HG03039 (cell line): ENCODE measurements at regions not wholly inside any gene's neighbourhood (a gene's known extent, or its start where the extent isn't known, plus 50 kb on each side); places are given as distances from the start of the nearest gene placed in this dataset.

Source experiments
- ATAC-seq: cut with Tn5 transposase; IDR thresholded peaks from one replicate; pipeline ENCODE4 v1.9.1; 2021; ENCODE audit warnings: mild to moderate bottlenecking, moderate library complexity; ENCODE audit not compliant: unreplicated experiment

DNA sequence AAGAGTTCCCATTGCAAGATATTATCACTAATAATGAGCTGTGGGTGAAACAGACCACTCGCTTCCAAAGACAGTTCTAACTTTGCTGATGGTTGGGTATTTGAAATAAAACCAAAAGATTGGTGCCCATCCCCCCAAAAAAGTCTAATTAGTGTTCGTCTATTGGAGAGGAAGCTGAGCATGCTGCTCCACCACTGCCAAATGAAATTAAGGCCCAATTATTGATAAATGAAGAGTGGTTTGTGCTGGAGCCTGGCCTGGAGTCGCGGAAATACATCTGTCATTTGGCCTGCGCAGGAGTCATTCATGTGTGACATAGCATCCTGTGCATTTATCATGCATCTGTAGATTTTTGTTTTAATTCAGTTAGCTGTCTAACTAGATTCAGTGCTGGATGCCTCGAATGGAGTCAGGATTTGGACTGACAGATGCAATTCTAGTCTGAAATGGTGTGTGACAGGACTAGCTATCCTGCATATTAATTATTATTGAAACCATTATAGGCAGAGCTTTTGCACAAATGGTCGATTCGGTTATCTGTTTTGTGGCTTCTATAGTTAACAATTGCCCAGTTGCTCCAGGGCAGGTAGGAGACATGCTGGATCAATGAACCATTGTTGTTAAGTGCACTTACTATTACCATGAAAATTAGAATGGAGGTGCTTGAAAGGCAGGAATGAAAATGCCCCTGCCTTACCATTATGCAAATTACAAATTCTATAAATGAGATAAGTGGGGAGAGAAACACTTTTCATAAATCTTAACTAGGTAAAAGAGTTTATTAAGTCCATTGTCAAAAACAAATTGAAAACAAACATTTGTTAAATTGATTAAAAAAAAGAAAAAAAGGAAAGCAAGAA is 450.4 kb upstream of the TCF4 start:
- no peak for ATAC-seq

DNA sequence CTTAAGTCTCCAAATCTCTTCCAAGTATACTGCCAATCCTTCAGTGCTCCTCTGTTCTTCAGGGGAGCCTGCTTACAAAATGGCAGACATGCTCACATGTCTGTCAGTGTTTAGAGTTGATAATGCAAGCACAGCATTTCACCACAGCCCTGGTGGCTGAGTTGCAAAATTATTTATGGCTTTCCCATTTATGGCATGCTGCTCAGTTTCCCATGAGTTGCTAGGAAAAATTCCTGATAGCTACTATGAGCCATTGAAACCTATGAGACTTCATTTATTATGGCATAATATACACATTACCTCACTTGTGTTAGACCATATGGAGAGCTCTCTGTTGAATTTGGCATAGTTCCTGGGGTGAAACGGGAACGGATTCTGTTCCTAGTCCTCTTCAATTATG is 448.7 kb upstream of the TCF4 start:
- ATAC-seq, result no peak

DNA sequence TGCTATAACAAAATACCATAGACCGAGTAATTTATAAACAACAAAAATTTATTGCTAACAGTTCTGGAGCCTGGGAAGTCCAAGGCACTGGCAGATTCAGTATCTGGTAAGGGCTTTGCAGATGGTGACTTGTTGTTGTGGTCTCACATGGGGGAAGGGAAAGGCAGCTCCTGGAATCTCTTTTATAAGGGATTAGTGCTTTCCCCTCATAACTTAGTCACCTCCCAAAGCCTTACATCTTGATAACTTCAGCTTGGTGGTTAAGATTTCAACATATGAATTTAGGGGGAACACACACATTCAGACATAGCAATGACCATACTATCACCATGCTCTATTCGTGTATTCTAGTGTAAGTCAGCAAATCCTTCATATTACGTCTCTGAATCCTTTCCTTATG is 447.6 kb upstream of the TCF4 start:
- ATAC-seq, result no peak

DNA sequence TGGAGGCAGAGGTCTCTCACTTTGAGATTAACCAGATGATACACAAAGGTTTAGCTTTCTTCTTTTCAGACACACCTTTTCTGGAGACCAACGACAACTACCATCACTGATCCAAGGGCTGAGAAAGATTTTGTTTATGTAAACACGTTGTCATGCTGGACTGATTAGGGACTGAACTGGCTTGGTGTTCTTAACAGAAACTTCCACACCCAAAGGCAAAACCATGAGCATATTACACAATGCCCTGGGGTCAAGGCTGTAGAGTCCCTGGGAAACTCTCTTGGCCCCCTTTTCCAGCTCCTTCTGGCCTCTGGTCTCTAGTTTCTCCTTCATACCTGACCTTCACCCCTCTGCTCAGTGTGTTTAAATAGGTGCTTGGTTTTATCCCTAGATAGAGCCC is 447.0 kb upstream of the TCF4 start:
- no peak for ATAC-seq

DNA sequence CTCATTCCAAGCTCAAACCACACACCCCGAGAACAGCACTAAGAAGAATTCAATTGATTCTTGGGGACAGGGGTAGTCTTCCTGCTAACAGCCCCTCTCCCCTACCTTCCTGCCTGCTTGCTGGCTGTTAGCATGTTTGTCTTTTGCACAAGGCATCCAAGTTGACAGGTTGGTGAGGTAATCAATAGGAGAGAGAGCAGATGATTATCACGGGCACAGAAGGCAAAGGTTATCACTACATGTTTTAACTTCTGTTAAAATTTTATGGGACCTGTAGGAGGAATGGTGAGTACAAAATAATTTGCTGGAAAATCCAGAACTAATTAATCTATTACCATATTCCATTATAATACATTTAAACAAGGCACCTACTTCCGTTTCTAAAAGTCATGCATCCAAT is 442.1 kb upstream of the TCF4 start:
- ATAC-seq, result no peak

DNA sequence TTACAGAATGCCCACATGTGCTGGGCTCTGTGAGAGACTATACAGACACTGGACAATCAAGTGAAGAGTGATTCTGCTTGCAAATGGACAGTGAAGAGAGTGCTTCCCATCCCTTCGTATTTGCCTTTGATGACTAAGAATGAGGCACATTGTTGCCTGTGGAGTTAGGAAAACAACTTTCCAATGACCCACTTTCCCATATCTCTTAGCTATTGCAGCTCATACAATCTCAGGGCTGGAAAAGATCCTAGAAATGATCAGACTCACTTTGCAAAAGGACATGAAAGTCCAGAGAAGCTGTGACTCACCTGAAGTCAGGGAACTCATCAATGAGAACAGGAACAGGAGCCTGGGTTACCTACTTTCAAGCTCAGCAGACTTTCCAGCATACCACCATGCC is 440.5 kb upstream of the TCF4 start:
- ATAC-seq, result no peak

DNA sequence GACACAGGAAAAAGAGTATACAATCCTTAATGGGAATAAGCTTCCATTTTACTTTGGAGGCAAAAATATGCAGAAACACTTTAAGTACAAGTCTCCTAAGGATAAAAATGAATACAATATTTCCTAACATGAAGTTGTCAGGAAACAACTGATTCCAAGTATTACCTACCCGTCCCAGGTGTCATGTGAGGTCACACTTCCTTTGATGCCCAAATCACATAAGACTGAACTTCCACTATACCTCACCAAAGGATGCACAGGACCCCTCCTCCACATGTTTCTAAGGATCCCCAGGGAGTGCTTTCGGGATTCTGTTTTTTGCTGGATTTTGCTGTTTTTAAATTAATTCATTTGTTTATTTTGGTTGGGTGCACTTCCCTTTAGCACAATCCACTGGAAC is 438.5 kb upstream of the TCF4 start:
- ATAC-seq, result no peak

DNA sequence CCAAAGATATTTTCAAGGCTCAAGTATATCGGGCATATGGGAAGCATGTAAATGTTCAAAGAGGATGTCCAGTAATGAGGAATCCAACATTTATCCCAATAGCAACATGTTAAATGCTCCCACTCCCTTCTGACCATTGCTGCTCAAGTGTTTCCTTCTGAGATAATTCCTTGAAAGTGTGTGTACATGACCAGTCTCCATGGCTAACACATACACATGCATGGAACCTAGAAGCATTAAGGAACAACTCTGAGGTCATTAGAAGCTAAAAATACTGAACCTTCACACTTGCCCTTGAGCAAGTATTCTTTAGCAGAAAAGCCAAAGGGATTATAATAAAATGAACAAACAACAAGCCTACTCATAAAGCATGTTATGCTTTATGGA is 433.8 kb upstream of the TCF4 start:
- no peak for ATAC-seq

DNA sequence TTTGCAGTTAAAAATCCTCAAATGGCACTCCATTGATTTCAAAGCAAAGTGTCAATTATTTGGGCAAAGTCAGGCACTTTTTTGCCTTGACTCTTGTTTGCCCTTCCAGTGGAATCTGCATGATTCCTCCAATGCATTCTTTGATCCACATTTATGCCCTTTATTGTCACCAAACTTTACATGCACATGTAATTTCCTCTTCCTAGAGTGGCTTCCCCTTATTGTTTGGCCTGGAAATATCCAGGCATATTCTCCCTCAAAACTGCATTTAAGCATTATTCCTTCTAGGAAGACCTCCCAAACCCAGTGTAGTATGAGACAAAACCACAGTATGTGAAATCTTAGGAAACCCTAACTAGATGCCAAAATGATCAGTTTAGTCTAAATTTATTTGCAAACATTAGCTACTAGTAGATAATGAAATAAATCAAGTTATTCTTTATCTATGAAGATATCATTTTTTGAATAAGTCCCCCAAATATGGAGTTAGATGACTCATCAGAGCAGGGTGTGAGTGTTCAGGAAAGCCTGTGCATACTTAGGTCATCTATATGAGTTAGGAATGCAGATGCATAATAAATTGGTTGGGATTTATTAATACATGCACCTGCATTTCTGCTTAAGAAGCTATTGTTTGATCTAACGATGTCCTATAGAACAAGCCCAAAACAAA is 433.3 kb upstream of the TCF4 start:
- no peak for ATAC-seq

DNA sequence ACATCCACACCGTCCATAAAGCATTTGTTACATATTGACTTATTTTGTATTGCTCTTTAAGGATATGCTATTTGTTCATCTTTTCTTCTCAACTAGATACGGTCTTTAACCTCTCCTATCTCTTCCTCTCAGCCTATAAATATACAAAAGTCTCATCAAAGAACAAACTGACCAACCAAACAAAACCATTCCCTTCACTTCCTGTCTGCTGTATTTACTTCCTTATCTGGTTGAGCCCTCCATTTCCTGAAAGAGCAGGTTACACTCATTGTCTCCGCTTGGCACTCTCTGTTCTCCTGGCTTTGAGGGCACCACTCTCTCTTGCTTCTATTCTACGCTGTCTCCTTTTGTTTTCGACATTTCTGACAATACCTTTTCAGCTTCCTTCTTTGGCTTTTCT is 431.9 kb upstream of the TCF4 start:
- no peak for ATAC-seq

DNA sequence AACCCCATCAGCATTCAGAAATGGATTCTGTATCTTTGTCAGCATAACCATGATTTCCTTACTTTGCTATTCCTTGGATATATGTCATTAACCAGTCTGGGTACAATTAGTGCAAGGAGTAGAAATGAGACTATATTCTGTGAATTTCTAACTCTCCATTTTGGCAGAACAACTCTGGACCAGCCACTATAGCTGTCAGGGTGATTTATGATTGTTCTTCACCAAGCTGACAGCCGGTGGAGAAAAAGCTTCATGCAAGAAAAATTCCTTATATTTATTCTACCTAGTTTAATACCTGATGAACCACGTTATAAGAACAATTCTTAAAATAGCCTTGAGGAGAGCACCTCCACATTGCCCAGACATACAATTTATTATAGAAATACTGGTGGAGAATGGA is 431.2 kb upstream of the TCF4 start:
- ATAC-seq, result no peak

DNA sequence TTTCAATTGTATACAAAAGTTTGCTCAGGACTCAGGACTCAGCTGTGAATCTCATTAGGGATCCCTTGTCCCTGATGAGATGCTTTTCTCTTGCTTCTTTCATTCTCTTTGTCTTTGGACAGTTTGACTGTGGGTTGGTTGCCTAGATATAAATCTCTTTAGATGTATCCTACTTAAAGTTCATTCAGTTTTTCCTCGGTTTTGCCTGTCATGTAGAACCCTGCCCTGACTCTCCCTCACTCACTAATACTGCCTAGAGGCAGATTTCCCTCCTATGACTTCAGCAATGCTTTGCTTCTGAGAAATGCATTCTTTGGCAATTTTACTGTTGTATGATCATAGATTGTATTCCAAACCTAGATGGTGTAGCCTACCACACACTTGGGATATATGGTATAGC is 421.4 kb upstream of the TCF4 start:
- no peak for ATAC-seq

DNA sequence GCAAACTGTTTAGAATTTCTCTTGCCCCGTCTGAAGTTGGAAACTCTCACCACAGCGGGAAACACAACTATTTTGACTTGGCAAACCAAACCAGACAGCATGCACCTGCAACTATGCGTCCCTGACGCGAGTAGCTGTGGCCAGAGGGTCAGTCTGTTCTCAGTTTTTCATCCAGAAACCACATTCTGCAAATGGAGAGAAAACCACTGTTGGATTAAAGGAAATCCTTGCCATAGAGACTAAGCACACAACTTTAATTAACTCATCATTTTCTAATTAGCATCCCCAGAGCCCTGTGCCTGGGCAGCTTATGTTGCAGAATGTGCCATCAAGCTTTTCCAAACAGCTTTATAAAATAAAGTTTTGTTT is 415.7 kb upstream of the TCF4 start:
- ATAC-seq, result no peak

DNA sequence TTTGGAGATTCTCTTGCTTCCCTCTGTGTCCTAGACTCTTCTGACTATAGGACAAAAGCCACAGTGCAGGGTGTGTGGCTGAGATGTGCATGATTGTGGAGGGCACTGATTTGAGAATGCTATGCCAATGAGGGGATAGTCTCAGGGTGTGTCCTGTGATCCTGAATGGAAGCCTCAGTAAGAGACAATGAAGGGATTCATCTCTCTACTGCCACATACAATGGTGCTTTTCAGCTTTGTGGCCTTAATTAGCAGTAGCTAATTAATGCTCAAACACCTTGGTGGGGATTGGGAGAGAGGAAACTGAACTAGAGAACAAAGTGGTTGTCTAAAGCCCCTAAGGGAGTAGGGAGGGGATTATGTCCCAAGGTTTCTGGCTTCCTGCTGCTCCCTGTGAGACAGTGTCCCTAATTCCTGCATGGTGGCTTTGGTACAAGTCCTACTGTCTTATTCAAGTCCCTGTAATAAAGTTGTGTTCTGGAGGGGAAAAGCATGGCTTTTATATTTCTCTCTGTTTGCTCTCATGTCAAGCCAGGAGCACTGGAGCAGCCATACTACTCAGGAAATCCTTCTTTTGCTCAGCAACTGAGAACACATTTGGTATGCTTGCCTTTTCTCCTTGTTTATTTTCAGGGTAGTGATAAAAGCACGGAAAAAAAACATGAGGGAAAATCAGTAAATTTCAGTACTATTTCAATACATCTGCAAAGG is 415.2 kb upstream of the TCF4 start:
- no peak for ATAC-seq

DNA sequence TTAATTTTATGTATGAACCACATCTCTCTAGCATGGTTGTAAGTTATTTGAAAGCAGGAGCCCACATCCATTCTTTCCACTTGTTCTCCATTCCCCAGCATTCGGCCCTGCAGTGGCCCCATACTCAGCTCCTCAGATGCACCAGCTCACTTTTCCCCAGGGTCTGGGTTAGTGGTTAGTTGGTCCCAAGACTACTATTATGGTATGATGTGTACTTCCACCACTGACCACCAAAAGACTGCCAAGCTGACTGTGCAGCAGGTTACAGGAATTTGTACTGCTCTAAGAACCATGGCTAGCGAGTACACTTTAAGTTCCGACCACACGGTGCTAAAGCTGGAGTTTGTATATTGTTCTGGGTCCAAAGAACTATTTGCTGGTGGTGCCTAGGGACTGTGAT is 413.6 kb upstream of the TCF4 start:
- ATAC-seq, result no peak

DNA sequence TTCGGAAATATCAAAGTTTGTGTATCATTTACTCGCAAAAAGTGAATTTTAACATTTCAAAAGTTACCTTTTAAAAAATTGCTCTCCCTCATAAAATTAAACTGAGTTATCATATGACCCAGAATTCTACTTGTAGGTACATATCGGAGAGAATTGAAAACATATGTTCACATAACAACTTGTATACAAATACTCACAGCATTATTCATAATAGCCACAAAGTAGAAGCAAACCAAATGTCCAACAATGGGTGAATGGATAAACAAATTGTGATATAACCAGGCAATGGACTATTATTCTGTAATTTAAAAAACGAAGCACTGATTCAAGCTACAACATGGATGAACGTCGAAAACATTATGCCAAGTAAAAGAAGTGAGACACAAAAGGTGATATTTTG is 412.0 kb upstream of the TCF4 start:
- ATAC-seq, result no peak

DNA sequence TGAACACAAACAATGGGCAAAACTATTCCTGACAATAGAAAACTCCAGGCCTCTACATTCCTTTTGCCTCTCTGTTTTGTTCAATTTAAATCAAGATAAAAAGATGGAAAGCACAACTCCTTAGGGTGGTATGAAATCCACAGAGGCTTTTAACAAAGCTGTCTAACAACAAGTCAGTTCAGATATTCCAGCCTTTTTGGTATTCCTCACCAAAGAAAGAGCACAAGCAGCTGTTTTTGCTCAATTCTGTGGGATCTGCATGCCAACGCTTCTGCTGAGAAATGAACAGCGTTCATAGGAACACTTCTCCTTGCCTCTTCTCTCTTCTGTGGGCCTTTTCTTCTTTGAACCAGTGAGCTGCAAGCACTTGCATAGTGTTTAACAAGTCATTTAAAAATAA is 411.6 kb upstream of the TCF4 start:
- no peak for ATAC-seq

DNA sequence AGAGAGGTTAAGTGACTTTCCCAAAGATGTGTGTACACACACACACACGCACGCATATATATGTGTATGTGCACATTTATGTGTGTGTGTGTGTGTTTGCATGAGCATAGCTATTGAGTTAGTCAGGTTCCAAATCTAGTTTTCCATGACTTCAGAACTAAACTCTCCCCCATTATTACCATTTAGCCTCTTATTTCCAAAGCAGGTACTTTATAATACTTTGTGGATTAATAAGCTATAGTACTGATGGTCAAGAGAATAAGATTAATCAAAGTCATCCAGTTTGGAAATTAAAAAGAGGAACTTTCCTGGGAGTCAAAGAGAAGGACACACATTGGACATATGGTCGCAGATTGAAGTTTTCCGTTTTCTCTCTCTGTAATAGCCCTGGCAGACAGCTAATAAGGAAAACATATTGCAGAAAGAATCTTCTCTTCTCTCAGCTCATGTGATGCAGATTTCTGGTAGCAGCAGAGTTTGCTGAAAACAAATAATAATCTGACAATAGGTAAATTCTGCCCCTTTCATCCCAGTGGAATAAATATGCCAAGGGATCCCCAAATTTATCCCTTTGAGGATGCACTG is 410.9 kb upstream of the TCF4 start:
- ATAC-seq, result no peak

DNA sequence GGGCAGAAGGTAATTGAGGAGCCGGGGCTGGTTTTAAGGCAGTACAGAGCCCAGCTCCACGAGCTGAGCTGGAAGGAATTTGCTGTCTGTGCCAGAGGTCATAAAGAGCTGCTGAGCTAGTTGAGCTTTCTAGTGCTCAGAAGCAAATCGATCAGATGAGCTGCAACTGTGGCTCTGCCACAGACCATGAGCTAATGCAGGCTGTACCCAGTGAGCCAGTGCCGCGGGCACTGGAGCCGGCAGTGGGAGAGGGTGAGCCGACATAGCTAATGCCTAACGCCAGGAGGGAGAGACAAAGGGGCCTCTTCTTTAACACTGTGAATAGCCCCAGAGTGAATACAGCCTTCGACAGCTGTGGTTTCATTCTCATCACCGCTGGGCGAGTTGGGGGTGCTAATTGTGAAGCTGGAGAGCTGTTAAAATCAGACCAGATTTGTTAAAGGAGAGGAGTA is 410.1 kb upstream of the TCF4 start:
- no peak for ATAC-seq

DNA sequence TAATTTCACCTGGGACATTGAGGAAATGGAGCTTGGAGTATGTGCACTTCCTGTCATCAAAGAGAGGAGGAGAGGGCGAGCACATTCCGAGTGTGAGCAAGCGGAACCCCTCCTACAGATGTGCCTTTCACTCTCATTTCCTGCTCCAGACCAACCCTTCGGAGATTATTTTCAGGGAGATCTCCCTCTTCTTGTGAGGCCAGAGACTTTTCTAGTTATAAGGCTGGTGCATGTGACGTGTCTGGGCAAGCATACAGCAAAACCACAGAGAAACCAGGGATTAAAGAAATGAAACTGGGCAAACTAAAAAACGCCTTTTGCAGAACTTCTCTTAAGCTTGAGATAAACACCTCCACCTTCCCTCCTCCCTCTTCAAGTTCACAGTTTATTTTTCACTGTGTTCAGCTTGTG is 409.2 kb upstream of the TCF4 start:
- no peak for ATAC-seq

DNA sequence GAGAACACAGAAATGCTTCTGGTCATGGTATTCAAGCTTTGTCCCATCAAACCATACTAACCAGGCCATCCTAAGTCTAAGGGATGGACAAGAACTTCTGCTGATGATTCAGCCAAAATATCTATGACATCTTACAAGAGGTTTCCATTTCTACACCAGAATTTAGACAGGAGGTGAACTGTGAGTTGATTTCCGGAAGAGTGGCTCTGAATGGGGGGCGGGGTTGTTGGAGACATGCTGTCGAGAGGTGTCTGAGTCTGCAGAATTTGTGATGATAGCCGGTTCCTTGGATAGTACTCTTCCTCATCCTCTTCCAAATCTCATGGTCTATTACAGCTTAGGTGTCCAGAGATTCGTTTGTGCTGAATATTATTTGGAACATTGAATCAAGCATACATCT is 408.7 kb upstream of the TCF4 start:
- no peak for ATAC-seq

DNA sequence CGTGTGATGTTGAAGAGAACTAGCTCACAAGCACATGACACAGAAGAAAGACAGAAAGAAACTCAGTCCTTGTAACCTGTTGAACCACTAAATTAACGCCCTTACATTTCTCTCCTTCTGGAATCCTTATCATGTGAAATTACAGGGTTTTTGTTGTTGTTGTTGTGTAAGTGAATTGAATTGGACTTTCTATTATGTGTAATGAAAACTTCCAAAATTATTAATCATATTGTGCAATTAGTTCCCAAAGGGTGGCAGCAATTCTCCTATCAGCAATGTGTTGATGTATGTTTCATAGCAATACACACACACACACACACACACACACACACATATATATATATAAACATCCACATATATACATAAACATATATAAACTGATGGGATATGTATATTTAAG is 402.2 kb upstream of the TCF4 start:
- ATAC-seq, result no peak
